HEK293 (cell line): ENCODE measurements at regions not wholly inside any gene's neighbourhood (a gene's known extent, or its start where the extent isn't known, plus 50 kb on each side); places are given as distances from the start of the nearest gene placed in this dataset.

Experiments used
- CTCF ChIA-PET: fragments of 350-600 bp; formaldehyde crosslinking; extraction: SDS; loops from one replicate; lab custom pipeline; 2021; ENCODE audit warnings: antibody characterized with exemption; lab: Yijun Ruan, JAX
- POLR2A ChIA-PET: fragments of 300-600 bp; formaldehyde crosslinking; extraction: SDS; loops from one replicate; lab custom pipeline; 2020; ENCODE audit warnings: antibody characterized with exemption, inconsistent platforms; lab: Yijun Ruan, JAX
- H3K27ac ChIP-seq: fragments of 200-500 bp; sonication (Bioruptor generic); 2 replicates; pipeline ENCODE4 v1.5.1; 2014; ENCODE audit warnings: low read depth, low read length, control low read depth, inconsistent platforms; ENCODE audit errors: extremely low read depth
- H3K36me3 ChIP-seq, 2 experiments: fragments of 200-500 bp in 1 of 2; sonication (Bioruptor generic) in 1 of 2; 1 replicate in 1 of 2; 2 replicates in 1 of 2; pipeline ENCODE4 v1.5.1; 2014 to 2017; ENCODE audit warnings: inconsistent platforms in 2 of 2, low read length in 2 of 2; ENCODE audit not compliant: control insufficient read depth in 2 of 2, insufficient read depth in 1 of 2
- H3K4me1 ChIP-seq: fragments of 200-500 bp; sonication (Bioruptor generic); 2 replicates; pipeline ENCODE4 v1.5.1; 2014; ENCODE audit warnings: mild to moderate bottlenecking, low read length, inconsistent platforms; ENCODE audit not compliant: control insufficient read depth, insufficient read depth
- H3K4me3 ChIP-seq: 2 replicates; pipeline ENCODE4 v1.5.1; 2011; ENCODE audit warnings: low read depth, mild to moderate bottlenecking, control low read depth, low read length, moderate library complexity
- H3K9me3 ChIP-seq: fragments of 200-500 bp; sonication (Bioruptor generic); 2 replicates; pipeline ENCODE4 v1.5.1; 2014; ENCODE audit warnings: low read depth, low read length, inconsistent platforms; ENCODE audit not compliant: control insufficient read depth, insufficient read depth
- FEZF1 ChIP-seq: fragments of 450-650 bp; formaldehyde crosslinking; IDR thresholded peaks from 2 replicates; pipeline ENCODE4 v1.5.1; 2016; ENCODE audit warnings: missing biosample characterization, missing genetic modification characterization
- GLI2 ChIP-seq: fragments of 450-650 bp; formaldehyde crosslinking; IDR thresholded peaks from 2 replicates; pipeline ENCODE4; 2017; ENCODE audit warnings: missing biosample characterization, missing genetic modification characterization, low read depth, borderline replicate concordance
- GLI4 ChIP-seq: fragments of 450-650 bp; formaldehyde crosslinking; IDR thresholded peaks from 2 replicates; pipeline ENCODE4 v1.5.1; 2016; ENCODE audit warnings: missing biosample characterization, missing genetic modification characterization
- PBX3 ChIP-seq: sonication (generic); formaldehyde crosslinking; IDR thresholded peaks from 2 replicates; pipeline ENCODE4 v1.8.1; 2022; ENCODE audit warnings: mild to moderate bottlenecking, moderate library complexity, missing genetic modification reagents
- PRDM2 ChIP-seq: fragments of 450-650 bp; formaldehyde crosslinking; IDR thresholded peaks from 2 replicates; pipeline ENCODE4 v1.5.1; 2016; ENCODE audit warnings: missing biosample characterization, missing genetic modification characterization, borderline replicate concordance
- YY2 ChIP-seq: fragments of 450-650 bp; formaldehyde crosslinking; IDR thresholded peaks from 2 replicates; pipeline ENCODE4 v1.5.1; 2016; ENCODE audit warnings: missing biosample characterization, missing genetic modification characterization
- ZBTB7A ChIP-seq: fragments of 450-650 bp; formaldehyde crosslinking; IDR thresholded peaks from 2 replicates; pipeline ENCODE4 v1.5.1; 2016; ENCODE audit warnings: low read depth, missing biosample characterization, missing genetic modification characterization
- ZEB2 ChIP-seq: fragments of 450-650 bp; formaldehyde crosslinking; IDR thresholded peaks from 2 replicates; pipeline ENCODE4 v1.5.1; 2016; ENCODE audit warnings: missing biosample characterization, missing genetic modification characterization
- ZNF121 ChIP-seq: fragments of 450-650 bp; formaldehyde crosslinking; IDR thresholded peaks from 2 replicates; pipeline ENCODE4 v1.5.1; 2016; ENCODE audit warnings: missing biosample characterization, missing genetic modification characterization
- ZNF157 ChIP-seq: fragments of 450-650 bp; formaldehyde crosslinking; IDR thresholded peaks from 2 replicates; pipeline ENCODE4 v1.5.1; 2016; ENCODE audit warnings: missing biosample characterization, missing genetic modification characterization
- ZNF19 ChIP-seq: fragments of 450-650 bp; formaldehyde crosslinking; IDR thresholded peaks from 2 replicates; pipeline ENCODE4; 2016; ENCODE audit warnings: missing biosample characterization, missing genetic modification characterization, low read depth
- ZNF223 ChIP-seq: fragments of 450-650 bp; formaldehyde crosslinking; IDR thresholded peaks from 2 replicates; pipeline ENCODE4 v1.5.1; 2016; ENCODE audit warnings: missing biosample characterization, missing genetic modification characterization
- ZNF274 ChIP-seq, 2 experiments: fragments of 200-500 bp in 1 of 2; fragments of 450-650 bp in 1 of 2; sonication (Bioruptor generic) in 1 of 2; formaldehyde crosslinking in 1 of 2; IDR thresholded peaks; 2 replicates each; pipeline versions ENCODE4 v1.5.1 to v1.6.1; 2014 to 2016; ENCODE audit warnings: borderline replicate concordance in 1 of 2, inconsistent platforms in 1 of 2, low read length in 1 of 2, missing biosample characterization in 1 of 2, missing genetic modification characterization in 1 of 2
- ZNF366 ChIP-seq: fragments of 450-650 bp; formaldehyde crosslinking; conservative IDR thresholded peaks from 2 replicates; pipeline ENCODE4 v1.5.1; 2016; ENCODE audit warnings: missing biosample characterization, missing genetic modification characterization
- ZNF423 ChIP-seq: fragments of 450-650 bp; formaldehyde crosslinking; IDR thresholded peaks from 2 replicates; pipeline ENCODE4 v1.5.1; 2016; ENCODE audit warnings: missing biosample characterization, missing genetic modification characterization
- ZNF473 ChIP-seq: fragments of 450-650 bp; formaldehyde crosslinking; IDR thresholded peaks from 2 replicates; pipeline ENCODE4 v1.5.1; 2017; ENCODE audit warnings: missing biosample characterization, missing genetic modification characterization
- ZNF488 ChIP-seq: fragments of 450-650 bp; formaldehyde crosslinking; IDR thresholded peaks from 2 replicates; pipeline ENCODE4 v1.5.1; 2016; ENCODE audit warnings: missing biosample characterization, missing genetic modification characterization
- ZNF514 ChIP-seq: fragments of 450-650 bp; formaldehyde crosslinking; IDR thresholded peaks from 2 replicates; pipeline ENCODE4 v1.5.1; 2016; ENCODE audit warnings: missing biosample characterization, missing genetic modification characterization
- ZNF548 ChIP-seq: fragments of 450-650 bp; formaldehyde crosslinking; IDR thresholded peaks from 2 replicates; pipeline ENCODE4 v1.5.1; 2016; ENCODE audit warnings: missing biosample characterization, missing genetic modification characterization
- ZNF549 ChIP-seq: fragments of 450-650 bp; IDR thresholded peaks from 2 replicates; pipeline ENCODE4 v1.5.1; 2018; ENCODE audit warnings: missing biosample characterization, missing genetic modification characterization, mild to moderate bottlenecking, inconsistent platforms, moderate library complexity
- ZNF555 ChIP-seq: fragments of 450-650 bp; formaldehyde crosslinking; conservative IDR thresholded peaks from 2 replicates; pipeline ENCODE4 v1.5.1; 2017; ENCODE audit warnings: missing biosample characterization, mild to moderate bottlenecking, missing genetic modification characterization, inconsistent platforms
- ZNF596 ChIP-seq: fragments of 450-650 bp; IDR thresholded peaks from 2 replicates; pipeline ENCODE4 v1.5.0; 2018; ENCODE audit warnings: missing biosample characterization, mild to moderate bottlenecking, missing genetic modification characterization, moderate library complexity
- ZNF621 ChIP-seq: fragments of 450-650 bp; formaldehyde crosslinking; IDR thresholded peaks from 2 replicates; pipeline ENCODE4 v1.5.1; 2017; ENCODE audit warnings: missing biosample characterization, missing genetic modification characterization
- ZNF747 ChIP-seq: fragments of 450-650 bp; formaldehyde crosslinking; IDR thresholded peaks from 2 replicates; pipeline ENCODE4 v1.5.1; 2016; ENCODE audit warnings: missing biosample characterization, missing genetic modification characterization
- ZNF776 ChIP-seq: fragments of 450-650 bp; formaldehyde crosslinking; IDR thresholded peaks from 2 replicates; pipeline ENCODE4 v1.5.0; 2017; ENCODE audit warnings: missing biosample characterization, missing genetic modification characterization, borderline replicate concordance
- ZNF792 ChIP-seq: fragments of 450-650 bp; formaldehyde crosslinking; IDR thresholded peaks from 2 replicates; pipeline ENCODE4 v1.5.1; 2016; ENCODE audit warnings: missing biosample characterization, missing genetic modification characterization

- Histone ChIP-seq H3K9me3 (no peaks in the 10 kb centered on the region), H3K4me1 (no peaks in the 10 kb centered on the region), H3K36me3 (no peaks in the 10 kb centered on the region), H3K27ac (no peak overlapping the region), H3K4me3 (no peak overlapping the region)
- no peak for TF ChIP-seq ZNF223 (tag by site-specific recombination)
- no peak for TF ChIP-seq ZNF596 (tag by site-specific recombination)
- TF ChIP-seq GLI4 (tag by site-specific recombination), result no peak
- TF ChIP-seq ZNF548, result no peak
- no peak for TF ChIP-seq ZNF776 (tag by site-specific recombination)
- TF ChIP-seq ZBTB7A (tag by site-specific recombination), result no peak
- no peak for TF ChIP-seq ZNF747
- no peak for TF ChIP-seq ZNF423
- TF ChIP-seq ZNF19 (tag by site-specific recombination), result no peak
- no peak for TF ChIP-seq ZNF792 (tag by site-specific recombination)
- no peak for TF ChIP-seq ZNF121 (tag by site-specific recombination)
- TF ChIP-seq ZNF549 (tag by site-specific recombination), result no peak
- TF ChIP-seq ZNF514 (tag by site-specific recombination), result no peak
- TF ChIP-seq YY2 (tag by site-specific recombination), result no peak
- no peak for TF ChIP-seq ZNF366 (tag by site-specific recombination)
- TF ChIP-seq ZNF621 (tag by site-specific recombination), result no peak
- no peak for TF ChIP-seq ZNF274 (IDR thresholded peaks at IDR 0.05; ENCODE audit: low read length)
- TF ChIP-seq ZNF274 (tag by site-specific recombination; IDR thresholded peaks at IDR 0.05; ENCODE audit: borderline replicate concordance), result no peak
- no peak for TF ChIP-seq ZNF157 (tag by site-specific recombination)
- no peak for TF ChIP-seq PRDM2 (tag by site-specific recombination)
- CTCF ChIA-PET, result no interaction called here
- POLR2A ChIA-PET, result no interaction called here
Measured at GRCh38 chr21:21714426-21714825, 716.2 kb downstream of the NCAM2 start.

GRCh38 chr21:21715266-21715969 lies 717.2 kb downstream of the NCAM2 start:
- Histone ChIP-seq H3K36me3 (no peaks in the 10 kb centered on the region), H3K27ac (no peak overlapping the region), H3K9me3 (no peaks in the 10 kb centered on the region), H3K4me3 (no peak overlapping the region), H3K4me1 (no peaks in the 10 kb centered on the region)
- POLR2A ChIA-PET, result no interaction called here
- no peak for TF ChIP-seq GLI2
- no peak for TF ChIP-seq FEZF1
- TF ChIP-seq ZNF488 (tag by site-specific recombination), result no peak
- no peak for TF ChIP-seq ZEB2
- TF ChIP-seq PBX3 (CRISPR knock-in tag), result no peak
- no peak for TF ChIP-seq ZNF473 (tag by site-specific recombination)
- no peak for TF ChIP-seq ZNF555
- CTCF ChIA-PET, result interaction anchor here (1.5 kb wide), 1 partner anchor 13 kb away, joined by 3 read pairs; no protein-coding TSS in a partner anchor
